ENCODE measurements at regions not wholly inside any gene's neighbourhood (a gene's known extent, or its start where the extent isn't known, plus 50 kb on each side); places are given as distances from the start of the nearest gene placed in this dataset.

DNA sequence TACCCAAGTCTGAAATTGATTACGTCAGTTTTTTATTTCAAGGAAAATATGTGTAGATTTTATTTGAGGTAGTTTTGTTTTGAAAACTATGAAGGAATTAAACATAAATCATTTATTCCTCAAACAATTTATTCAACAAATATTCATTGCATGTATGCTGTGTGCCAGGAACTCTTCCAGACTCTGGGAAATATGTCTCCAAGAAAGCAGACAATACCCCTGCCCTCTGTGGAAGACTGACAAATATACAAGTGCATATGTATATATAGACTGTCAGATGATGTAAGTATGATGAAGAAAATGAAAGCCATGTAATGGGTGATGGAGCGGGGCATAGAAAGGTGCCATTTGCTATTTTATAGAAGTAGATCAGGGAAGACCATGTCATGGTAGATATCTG, 889.5 kb downstream of the USP25 start:
- no peak for DNase-seq (ENCODE audit: low spot score)
- TF ChIP-seq, protein P1, sequence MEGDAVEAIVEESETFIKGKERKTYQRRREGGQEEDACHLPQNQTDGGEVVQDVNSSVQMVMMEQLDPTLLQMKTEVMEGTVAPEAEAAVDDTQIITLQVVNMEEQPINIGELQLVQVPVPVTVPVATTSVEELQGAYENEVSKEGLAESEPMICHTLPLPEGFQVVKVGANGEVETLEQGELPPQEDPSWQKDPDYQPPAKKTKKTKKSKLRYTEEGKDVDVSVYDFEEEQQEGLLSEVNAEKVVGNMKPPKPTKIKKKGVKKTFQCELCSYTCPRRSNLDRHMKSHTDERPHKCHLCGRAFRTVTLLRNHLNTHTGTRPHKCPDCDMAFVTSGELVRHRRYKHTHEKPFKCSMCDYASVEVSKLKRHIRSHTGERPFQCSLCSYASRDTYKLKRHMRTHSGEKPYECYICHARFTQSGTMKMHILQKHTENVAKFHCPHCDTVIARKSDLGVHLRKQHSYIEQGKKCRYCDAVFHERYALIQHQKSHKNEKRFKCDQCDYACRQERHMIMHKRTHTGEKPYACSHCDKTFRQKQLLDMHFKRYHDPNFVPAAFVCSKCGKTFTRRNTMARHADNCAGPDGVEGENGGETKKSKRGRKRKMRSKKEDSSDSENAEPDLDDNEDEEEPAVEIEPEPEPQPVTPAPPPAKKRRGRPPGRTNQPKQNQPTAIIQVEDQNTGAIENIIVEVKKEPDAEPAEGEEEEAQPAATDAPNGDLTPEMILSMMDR (IDR thresholded peaks at IDR 0.05; ENCODE audit: extremely low read depth, missing control alignments), result no peak

DNA sequence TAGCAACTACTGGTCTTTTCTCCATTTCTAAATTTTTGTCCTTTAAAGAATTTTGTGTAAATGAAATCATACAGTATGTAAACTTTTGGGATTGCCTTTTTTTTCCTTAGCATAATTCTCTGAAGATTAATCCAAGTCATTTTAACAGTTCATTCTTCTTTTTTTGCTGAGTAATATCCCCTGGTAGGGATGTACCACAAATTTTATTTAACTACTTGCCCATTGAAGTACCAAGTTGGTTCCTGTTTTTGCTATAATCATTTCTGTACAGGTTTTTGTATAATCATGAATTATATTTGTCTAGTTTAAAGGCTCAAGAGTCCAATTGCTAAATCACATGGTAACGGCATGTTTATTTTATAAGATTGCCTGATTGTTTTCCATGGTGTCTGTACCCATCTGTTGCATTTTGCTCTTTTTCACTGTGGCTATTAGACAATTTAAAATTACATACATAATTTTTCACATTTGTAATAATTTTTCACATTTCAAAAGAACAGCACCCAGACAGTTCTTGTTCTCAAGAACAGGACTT, 891.1 kb downstream of the USP25 start:
- TF ChIP-seq, protein P1 (IDR thresholded peaks at IDR 0.05; ENCODE audit: extremely low read depth, missing control alignments), result no peak
- DNase-seq (ENCODE audit: low spot score), result no peak

DNA sequence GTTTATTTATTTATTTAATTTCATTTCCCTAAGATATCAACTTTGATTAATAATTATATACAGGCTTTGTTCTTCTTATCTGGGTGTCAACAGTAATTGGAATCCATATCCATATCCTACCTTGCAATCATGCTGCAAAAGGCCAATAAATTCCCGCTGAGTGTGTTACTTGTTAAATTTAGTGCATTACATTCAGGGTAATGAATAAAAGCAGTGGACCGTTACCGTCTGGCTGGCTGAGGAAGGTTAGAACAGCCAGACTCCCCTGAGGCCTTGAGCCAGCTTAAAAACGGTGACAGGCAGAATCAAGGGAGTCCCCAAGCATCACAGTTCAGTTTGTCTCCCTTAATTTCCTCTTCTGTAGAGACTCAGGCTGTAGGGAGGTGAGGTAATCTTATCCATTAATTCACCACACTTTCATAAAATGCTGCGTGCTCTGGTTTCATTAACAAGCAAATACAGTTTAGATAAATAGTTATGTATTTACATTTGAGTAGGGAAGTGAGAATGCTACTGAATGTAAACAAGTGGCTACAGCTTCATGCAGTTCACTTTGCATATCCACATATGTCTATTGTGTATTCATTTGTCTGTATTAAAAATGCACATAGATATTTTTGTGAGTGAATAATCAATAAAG, 888.2 kb upstream of the CXADR start:
- TF ChIP-seq, protein P1 (IDR thresholded peaks at IDR 0.05; ENCODE audit: extremely low read depth, missing control alignments), result no peak
- DNase-seq (ENCODE audit: low spot score), result no peak

DNA sequence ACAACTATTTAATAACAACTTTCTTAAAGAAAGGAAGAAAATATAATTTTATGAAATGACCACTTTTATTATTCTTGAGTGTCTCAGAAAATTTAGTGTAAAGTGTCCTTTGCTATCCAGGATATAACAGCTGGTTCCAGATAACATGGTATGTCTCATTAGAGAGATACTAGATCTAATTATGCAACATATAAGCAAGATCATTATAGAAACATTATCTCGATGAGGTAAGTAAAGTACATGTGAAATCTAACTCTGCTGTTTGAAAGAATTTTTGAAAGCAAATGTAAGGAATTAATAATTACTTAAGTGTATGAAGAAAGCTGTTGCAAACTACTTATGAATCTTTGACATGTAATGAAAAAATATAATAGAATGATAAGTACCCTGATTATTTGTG, 887.4 kb upstream of the CXADR start:
- TF ChIP-seq, protein P1 (IDR thresholded peaks at IDR 0.05; ENCODE audit: extremely low read depth, missing control alignments), result no peak
- DNase-seq (ENCODE audit: low spot score), result no peak

DNA sequence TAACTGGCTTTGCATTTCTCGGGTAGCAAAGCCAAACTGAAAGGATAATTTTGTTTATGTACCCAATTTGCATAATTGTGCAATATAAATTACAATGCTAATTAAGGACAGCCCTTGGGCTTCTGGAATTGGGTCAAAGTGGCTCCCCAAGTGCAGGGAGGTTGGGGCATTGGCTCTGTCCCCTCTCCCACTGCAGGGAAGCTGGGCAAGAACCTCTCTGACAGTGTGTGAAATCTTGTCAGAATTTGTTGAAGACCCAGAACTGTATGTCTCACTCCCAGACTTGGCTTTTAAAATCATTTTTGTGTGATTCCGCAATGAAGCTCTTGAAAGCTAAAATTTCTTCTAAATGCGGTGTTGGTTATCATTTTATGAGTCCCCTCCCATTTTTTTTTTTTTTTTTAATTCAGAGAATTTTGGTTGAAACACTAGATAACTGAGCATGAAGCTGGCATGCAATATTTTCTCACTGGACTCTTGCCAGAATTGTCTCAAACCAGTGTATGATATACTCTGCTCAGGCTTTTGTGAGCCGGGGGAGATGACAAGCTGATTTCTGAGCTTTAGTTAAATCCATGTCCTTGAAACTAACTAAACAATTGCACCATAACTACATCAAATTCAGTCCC, 878.9 kb upstream of the CXADR start:
- TF ChIP-seq, protein P1 (IDR thresholded peaks at IDR 0.05; ENCODE audit: extremely low read depth, missing control alignments), result no peak
- DNase-seq (ENCODE audit: low spot score), result no peak

DNA sequence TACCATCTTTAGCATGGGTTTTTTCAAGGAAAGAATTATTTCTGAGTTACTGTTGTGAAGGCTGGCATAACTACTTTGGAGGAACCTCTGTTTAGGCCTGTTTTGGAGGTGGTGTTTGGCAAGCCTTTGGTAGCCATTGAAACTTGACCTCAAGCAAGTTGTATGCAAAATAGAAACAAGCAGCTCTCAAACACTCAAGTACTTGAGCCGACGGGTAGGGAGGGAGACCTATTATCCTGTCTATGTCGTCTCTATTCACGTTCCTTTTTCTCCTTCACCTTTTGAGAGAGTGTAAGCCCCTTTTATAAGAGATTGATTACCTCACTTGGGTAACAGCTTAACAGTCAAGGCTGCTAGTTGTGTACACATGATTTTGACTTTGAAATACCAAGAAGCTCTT, 878.3 kb upstream of the CXADR start:
- TF ChIP-seq, protein P1 (IDR thresholded peaks at IDR 0.05; ENCODE audit: extremely low read depth, missing control alignments), result no peak
- DNase-seq (ENCODE audit: low spot score), result no peak

DNA sequence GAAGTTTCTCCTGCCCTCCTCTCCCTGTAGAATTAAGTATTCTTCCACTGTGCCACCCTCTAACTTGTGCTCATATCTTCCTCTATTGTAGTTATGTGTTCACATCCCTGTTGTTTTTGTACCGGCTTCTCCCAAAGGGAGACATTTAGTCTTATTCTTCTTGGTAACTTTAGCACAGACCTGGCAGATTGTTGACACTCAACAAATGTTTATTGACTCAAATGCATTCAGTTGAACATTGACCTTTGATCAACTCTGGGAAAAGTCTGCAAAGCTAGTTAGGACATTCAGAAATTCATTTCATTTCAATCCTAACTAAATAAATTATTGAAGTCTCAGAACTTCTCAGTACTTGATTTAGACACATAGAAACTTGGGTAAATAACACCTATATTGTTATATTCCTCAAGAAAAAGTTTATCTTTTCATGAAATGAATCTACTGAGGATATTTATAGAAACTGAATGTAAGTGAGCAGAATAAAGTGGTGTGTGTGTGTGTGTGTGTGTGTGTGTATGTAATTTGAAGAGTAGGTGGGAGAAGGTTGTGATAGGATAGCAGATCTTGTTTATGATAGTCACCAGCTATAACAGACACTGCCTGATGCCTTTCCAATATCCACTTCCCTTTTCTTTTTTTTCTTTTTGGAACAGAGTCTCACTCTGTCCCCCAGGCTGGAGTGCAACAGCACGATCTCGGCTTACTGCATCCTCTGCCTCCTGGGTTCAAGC, 872.4 kb upstream of the CXADR start:
- DNase-seq (ENCODE audit: low spot score), result no peak
- TF ChIP-seq, protein P1 (IDR thresholded peaks at IDR 0.05; ENCODE audit: extremely low read depth, missing control alignments), result no peak

Measured in GM20000 (cell line).